ENCODE measurements at regions not wholly inside any gene's neighbourhood (a gene's known extent, or its start where the extent isn't known, plus 50 kb on each side); places are given as distances from the start of the nearest gene placed in this dataset.

DNA sequence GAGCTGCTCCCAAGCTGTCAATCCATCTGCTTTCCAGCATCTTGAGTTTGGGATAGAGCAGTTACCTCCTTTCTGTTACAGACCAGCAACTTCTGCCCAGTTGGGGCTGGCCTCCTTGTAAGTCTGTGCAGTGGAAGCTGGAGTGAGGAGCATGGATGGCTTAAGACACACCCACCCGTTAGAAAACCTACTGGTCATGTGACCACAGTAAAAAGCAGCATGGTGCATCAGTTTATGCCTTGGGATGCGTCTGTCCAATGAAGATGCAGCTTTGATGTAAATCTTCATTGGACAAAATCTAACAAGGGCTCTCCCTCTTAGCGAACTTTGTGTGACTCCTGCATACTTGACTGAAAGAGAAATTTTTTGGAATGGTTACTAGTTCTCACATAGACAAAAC, 453.5 kb downstream of the TYW1 start:
- ATAC-seq (ENCODE audit: insufficient number of reproducible peaks, low FRiP score, low read depth) (no peak), DNase-seq (ENCODE audit: low spot score) (no peak)
- Histone ChIP-seq H3K36me3 (no peaks in the 10 kb centered on the region), H3K27me3 (replicated peaks; ENCODE audit: insufficient read depth) (no peaks in the 10 kb centered on the region), H3K9me3 (no peaks in the 10 kb centered on the region), H3K27ac (no peak overlapping the region), H3K4me1 (ENCODE audit: control insufficient read depth in 1 of 2, low read depth in 2 of 2) (no peaks in the 10 kb centered on the region), H3K4me3 (no peak overlapping the region)
- TF ChIP-seq, protein P1, sequence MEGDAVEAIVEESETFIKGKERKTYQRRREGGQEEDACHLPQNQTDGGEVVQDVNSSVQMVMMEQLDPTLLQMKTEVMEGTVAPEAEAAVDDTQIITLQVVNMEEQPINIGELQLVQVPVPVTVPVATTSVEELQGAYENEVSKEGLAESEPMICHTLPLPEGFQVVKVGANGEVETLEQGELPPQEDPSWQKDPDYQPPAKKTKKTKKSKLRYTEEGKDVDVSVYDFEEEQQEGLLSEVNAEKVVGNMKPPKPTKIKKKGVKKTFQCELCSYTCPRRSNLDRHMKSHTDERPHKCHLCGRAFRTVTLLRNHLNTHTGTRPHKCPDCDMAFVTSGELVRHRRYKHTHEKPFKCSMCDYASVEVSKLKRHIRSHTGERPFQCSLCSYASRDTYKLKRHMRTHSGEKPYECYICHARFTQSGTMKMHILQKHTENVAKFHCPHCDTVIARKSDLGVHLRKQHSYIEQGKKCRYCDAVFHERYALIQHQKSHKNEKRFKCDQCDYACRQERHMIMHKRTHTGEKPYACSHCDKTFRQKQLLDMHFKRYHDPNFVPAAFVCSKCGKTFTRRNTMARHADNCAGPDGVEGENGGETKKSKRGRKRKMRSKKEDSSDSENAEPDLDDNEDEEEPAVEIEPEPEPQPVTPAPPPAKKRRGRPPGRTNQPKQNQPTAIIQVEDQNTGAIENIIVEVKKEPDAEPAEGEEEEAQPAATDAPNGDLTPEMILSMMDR (IDR thresholded peaks at IDR 0.05) = no peak

- no peaks in the 10 kb centered on the region for H3K4me1 ChIP-seq (ENCODE audit: control insufficient read depth in 1 of 2, low read depth in 2 of 2)
- H3K9me3 ChIP-seq = no peaks in the 10 kb centered on the region
- TF ChIP-seq, protein P1 (IDR thresholded peaks at IDR 0.05) = no peak
- H3K4me3 ChIP-seq = no peak overlapping the region
- H3K36me3 ChIP-seq = no peaks in the 10 kb centered on the region
- no peaks in the 10 kb centered on the region for H3K27me3 ChIP-seq (replicated peaks; ENCODE audit: insufficient read depth)
- ATAC-seq (ENCODE audit: insufficient number of reproducible peaks, low FRiP score, low read depth) = no peak
- H3K27ac ChIP-seq = no peak overlapping the region
- no peak for DNase-seq (ENCODE audit: low spot score)
Measured at GRCh38 chr7:67451306-67451705, 454.7 kb downstream of the TYW1 start.

- TF ChIP-seq, protein P1 (IDR thresholded peaks at IDR 0.05) = no peak
- no peaks in the 10 kb centered on the region for H3K27me3 ChIP-seq (replicated peaks; ENCODE audit: insufficient read depth)
- H3K9me3 ChIP-seq = no peaks in the 10 kb centered on the region
- ATAC-seq (ENCODE audit: insufficient number of reproducible peaks, low FRiP score, low read depth) (no peak), DNase-seq (ENCODE audit: low spot score) (no peak)
- no peak overlapping the region for H3K27ac ChIP-seq
- H3K36me3 ChIP-seq = no peaks in the 10 kb centered on the region
- H3K4me3 ChIP-seq = no peak overlapping the region
- no peaks in the 10 kb centered on the region for H3K4me1 ChIP-seq (ENCODE audit: control insufficient read depth in 1 of 2, low read depth in 2 of 2)
Measured at GRCh38 chr7:67452516-67453026, 455.9 kb downstream of the TYW1 start.

GRCh38 chr7:67453580-67454380, 457.1 kb downstream of the TYW1 start:
- Histone ChIP-seq H3K27me3 (replicated peaks; ENCODE audit: insufficient read depth) (no peaks in the 10 kb centered on the region), H3K9me3 (no peaks in the 10 kb centered on the region), H3K4me1 (ENCODE audit: control insufficient read depth in 1 of 2, low read depth in 2 of 2) (no peaks in the 10 kb centered on the region), H3K27ac (no peak overlapping the region), H3K4me3 (no peak overlapping the region), H3K36me3 (no peaks in the 10 kb centered on the region)
- TF ChIP-seq, protein P1 (IDR thresholded peaks at IDR 0.05) = no peak
- DNase-seq (ENCODE audit: low spot score) (no peak), ATAC-seq (ENCODE audit: insufficient number of reproducible peaks, low FRiP score, low read depth) (no peak)

DNA sequence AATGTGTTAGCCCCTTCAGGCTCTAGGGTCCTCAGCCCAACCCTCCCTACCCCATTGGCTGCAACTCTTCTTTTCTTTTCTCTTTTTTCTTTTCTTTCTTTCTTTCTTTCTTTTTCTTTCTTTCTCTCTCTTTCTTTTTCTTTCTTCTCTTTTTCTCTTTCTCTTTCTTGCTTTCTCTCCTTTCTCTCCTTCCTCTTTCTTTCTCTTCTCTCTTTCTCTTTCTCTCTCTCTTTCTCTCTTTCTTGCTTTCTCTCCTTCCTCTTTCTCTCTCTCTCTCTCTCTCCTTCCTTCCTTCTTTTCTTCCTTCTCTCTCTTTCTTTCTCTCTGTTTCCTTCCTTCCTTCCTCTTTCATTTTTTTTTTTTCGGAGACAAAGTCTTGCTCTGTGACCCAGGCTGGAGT, 458.9 kb downstream of the TYW1 start:
- Histone ChIP-seq H3K27me3 (replicated peaks; ENCODE audit: insufficient read depth) (no peaks in the 10 kb centered on the region), H3K4me3 (no peak overlapping the region), H3K9me3 (no peaks in the 10 kb centered on the region), H3K36me3 (no peaks in the 10 kb centered on the region), H3K27ac (no peak overlapping the region), H3K4me1 (ENCODE audit: control insufficient read depth in 1 of 2, low read depth in 2 of 2) (no peaks in the 10 kb centered on the region)
- DNase-seq (ENCODE audit: low spot score) (no peak), ATAC-seq (ENCODE audit: insufficient number of reproducible peaks, low FRiP score, low read depth) (no peak)
- TF ChIP-seq, protein P1 (IDR thresholded peaks at IDR 0.05) = no peak
